Mononuclear cell (primary cell): ENCODE measurements at regions not wholly inside any gene's neighbourhood (a gene's known extent, or its start where the extent isn't known, plus 50 kb on each side); places are given as distances from the start of the nearest gene placed in this dataset.
"Not testable (repeated sequence)": the region's sequence is repeated elsewhere in the genome, so short reads cannot be mapped to it uniquely, and the experiment has no call there.

Experiments used
- H3K27me3 ChIP-seq: 2 replicates; pipeline ENCODE4 v1.6.0; 2011; ENCODE audit warnings: low read length, control low read depth; ENCODE audit not compliant: insufficient read depth
- H3K4me1 ChIP-seq: 2 replicates; pipeline ENCODE4 v1.5.1; 2011; ENCODE audit warnings: mild to moderate bottlenecking, low read length, control low read depth; ENCODE audit not compliant: insufficient read depth
- H3K4me3 ChIP-seq: 2 replicates; pipeline ENCODE4 v1.5.1; 2011; ENCODE audit warnings: mild to moderate bottlenecking, low read length, moderate library complexity
- H3K9me3 ChIP-seq: 2 replicates; pipeline ENCODE4 v1.5.1; 2011; ENCODE audit warnings: low read depth, mild to moderate bottlenecking, control low read depth, low read length

DNA sequence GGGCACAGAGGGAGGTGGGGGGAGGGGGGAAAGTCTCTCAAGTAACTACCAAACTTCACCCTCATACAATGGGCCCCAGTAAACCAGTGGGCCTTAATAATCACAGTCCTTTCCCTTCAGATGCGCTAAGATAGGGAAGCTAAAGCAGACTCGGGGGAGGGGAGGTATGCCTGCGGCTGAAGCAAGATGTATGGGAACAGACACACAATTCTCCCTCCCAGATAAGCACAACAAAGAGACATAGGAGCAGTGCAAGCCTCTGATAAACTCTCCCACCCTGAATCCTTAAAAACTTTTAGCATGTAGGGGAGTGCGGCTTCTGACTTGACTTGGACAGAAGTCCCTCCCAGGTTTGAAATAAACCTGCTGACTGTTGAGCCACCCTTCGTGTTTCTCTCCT lies 54.7 kb downstream of the PROP1 start:
- not testable (repeated sequence) for H3K4me1 ChIP-seq, H3K9me3 ChIP-seq, H3K27me3 ChIP-seq, H3K4me3 ChIP-seq

- not testable (repeated sequence) for H3K27me3 ChIP-seq, H3K9me3 ChIP-seq, H3K4me3 ChIP-seq, H3K4me1 ChIP-seq
Observed at GRCh38 chr5:177939246-177940171, 56.5 kb downstream of the PROP1 start.

DNA sequence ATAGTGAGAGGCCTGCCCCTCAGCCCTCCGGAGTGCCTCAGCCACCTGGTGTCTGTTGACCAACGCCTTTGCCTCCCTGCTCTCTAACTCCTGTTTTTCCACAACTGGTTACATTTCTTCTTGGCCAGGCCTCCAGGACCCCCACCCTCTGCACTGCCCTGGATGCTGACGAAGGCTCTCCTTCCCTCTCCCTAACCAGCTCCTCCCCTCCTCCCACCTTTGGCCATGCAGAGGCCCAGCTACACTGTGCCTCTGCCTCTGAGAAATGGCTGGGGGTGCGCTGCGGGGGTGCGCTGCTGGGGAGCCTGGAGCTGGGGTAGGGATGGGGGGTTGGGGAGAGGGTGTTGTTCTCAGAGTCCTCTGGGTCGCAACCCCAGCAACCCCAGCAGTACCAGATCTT lies 57.3 kb downstream of the PROP1 start:
- H3K9me3 ChIP-seq, H3K4me3 ChIP-seq, H3K27me3 ChIP-seq, H3K4me1 ChIP-seq: not testable (repeated sequence)

DNA sequence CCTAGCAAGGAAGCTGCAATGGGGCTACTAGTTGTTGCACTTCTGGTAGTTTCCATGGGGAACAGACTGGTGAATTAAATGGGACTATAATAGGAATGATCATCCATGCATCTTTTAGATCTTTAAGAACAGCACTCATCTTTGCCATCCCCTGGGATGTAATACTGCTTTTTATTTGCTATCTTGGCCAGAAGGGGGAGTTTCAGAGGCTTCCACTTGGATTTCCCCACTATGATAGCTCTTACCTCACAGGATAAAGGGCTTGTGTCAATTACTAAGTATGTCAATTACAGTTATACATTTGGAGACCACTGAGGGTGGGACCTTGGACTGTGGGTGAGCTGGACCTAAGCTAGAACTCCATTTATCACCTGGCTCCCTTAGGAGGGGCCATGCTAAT lies 61.8 kb downstream of the PROP1 start:
- not testable (repeated sequence) for H3K9me3 ChIP-seq, H3K27me3 ChIP-seq, H3K4me1 ChIP-seq, H3K4me3 ChIP-seq

DNA sequence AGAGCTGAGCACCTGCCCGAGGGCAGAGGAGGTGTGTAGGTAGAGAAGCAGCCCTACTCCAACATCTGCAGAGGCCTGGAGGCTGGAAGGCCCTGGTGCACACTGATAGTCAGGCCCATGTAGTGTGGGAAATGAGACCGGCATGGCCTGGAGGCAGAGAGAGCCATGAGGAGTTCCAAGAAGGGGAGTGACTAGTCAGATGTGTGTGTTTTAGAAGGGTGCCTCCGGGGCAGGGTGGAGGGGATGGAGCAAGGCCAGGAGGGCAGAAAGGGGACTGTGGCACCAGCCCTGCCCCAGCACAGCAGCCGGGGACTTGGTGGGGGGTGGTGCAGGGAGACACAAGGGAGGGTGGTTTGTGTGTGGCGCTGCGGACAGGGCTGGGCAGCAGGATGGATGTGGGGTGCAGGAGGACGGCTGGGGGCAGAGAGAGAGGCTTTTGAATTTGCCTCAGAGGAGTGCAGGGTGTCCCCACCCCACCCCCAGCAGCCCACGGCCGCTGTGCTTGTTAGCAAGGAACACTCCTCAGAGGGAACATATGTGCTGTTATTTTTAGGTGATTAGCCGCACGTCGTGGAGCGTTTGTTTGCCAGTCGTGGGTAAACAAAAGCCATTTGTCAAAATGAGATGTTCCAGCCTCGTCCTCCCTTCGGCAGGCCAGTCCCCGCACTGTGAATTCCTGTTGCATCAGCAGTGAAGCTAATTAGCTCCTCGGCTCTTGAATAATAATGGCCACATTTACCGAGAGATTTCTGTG lies 65.6 kb downstream of the PROP1 start:
- not testable (repeated sequence) for H3K9me3 ChIP-seq, H3K4me1 ChIP-seq, H3K4me3 ChIP-seq, H3K27me3 ChIP-seq

- not testable (repeated sequence) for H3K27me3 ChIP-seq, H3K4me3 ChIP-seq, H3K9me3 ChIP-seq, H3K4me1 ChIP-seq
Observed at GRCh38 chr5:177929618-177930017, 66.4 kb downstream of the PROP1 start.

- H3K4me1 ChIP-seq, H3K4me3 ChIP-seq, H3K9me3 ChIP-seq, H3K27me3 ChIP-seq: not testable (repeated sequence)
Observed at GRCh38 chr5:177927500-177927899, 68.5 kb downstream of the PROP1 start.

GRCh38 chr5:177924577-177924976 lies 71.5 kb downstream of the PROP1 start:
- H3K4me3 ChIP-seq, H3K4me1 ChIP-seq, H3K27me3 ChIP-seq, H3K9me3 ChIP-seq: not testable (repeated sequence)

DNA sequence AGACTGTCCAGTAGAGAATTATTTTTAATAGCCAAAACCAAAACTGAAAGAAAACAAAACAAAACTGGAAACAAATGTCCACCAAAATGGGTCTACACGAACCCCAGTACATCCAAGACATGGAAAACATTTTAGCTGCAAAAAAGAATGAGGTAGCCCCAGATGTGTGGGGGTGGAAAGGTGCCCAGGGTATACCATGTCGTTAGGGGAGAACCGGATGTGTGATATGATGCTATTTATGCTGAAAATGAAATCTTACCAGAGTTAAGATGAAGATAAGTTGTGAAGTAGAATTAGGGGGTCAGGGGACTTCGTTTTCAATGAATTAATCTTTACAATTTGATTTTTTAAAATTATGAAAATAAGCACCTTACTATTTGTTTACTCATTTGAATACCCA lies 72.2 kb downstream of the PROP1 start:
- H3K4me1 ChIP-seq, H3K27me3 ChIP-seq, H3K4me3 ChIP-seq, H3K9me3 ChIP-seq: not testable (repeated sequence)

GRCh38 chr5:177923189-177923588 lies 72.9 kb downstream of the PROP1 start:
- not testable (repeated sequence) for H3K4me3 ChIP-seq, H3K4me1 ChIP-seq, H3K9me3 ChIP-seq, H3K27me3 ChIP-seq

GRCh38 chr5:177909261-177909660 lies 86.8 kb downstream of the PROP1 start:
- not testable (repeated sequence) for H3K27me3 ChIP-seq, H3K4me3 ChIP-seq, H3K4me1 ChIP-seq, H3K9me3 ChIP-seq

DNA sequence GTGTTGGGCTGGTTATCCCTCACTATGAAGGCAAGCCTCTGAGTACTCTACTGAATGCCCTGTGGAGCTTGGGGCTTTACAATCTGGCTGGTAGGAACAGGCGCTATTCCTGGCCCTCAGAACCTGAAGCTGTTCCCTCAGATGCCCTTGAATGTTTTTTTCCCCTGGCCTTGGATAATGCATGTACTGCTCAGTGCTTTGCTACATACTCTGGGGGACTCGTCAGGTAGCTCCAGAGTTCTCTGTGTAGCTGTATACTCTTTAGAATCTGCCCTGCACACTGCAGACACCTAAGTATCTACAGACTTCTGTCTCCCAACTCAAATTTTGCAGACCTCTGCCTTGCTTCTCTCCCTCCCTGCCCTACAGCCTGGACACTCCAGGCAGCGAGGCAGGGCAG lies 93.2 kb downstream of the PROP1 start:
- not testable (repeated sequence) for H3K4me3 ChIP-seq, H3K27me3 ChIP-seq, H3K9me3 ChIP-seq, H3K4me1 ChIP-seq

DNA sequence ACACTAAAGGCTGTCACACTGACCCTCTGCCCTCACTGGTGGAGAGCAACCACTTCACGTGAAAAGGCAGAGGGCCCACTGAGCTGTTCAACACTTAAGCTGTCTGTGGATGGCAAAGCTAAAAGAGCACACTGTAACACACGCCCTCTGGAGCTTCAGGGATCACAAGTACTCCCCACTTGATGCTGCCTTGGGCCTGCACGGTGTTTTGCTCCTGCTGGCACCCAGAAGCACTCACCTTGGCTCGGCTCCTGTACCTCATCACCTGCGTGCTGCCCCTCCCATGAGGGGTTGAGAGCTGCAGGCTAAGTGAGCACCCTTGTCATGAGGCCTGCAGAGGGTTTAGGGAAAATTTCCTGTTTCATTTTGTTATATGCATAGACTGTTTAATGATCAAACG lies 96.0 kb downstream of the PROP1 start:
- not testable (repeated sequence) for H3K4me3 ChIP-seq, H3K4me1 ChIP-seq, H3K27me3 ChIP-seq, H3K9me3 ChIP-seq

- not testable (repeated sequence) for H3K27me3 ChIP-seq, H3K4me1 ChIP-seq, H3K9me3 ChIP-seq
Observed at GRCh38 chr5:177894681-177895453, 101.2 kb downstream of the PROP1 start.

GRCh38 chr5:177892357-177892665 lies 103.7 kb downstream of the PROP1 start:
- H3K4me3 ChIP-seq, H3K4me1 ChIP-seq, H3K27me3 ChIP-seq, H3K9me3 ChIP-seq: not testable (repeated sequence)

More at GRCh38 chr5:177894681-177895453, 101.2 kb downstream of the PROP1 start:
- not testable (repeated sequence) for H3K4me3 ChIP-seq
